ENCODE measurements at regions not wholly inside any gene's neighbourhood (a gene's known extent, or its start where the extent isn't known, plus 50 kb on each side); places are given as distances from the start of the nearest gene placed in this dataset.
"Not testable (repeated sequence)": the region's sequence is repeated elsewhere in the genome, so short reads cannot be mapped to it uniquely, and the experiment has no call there.

DNA sequence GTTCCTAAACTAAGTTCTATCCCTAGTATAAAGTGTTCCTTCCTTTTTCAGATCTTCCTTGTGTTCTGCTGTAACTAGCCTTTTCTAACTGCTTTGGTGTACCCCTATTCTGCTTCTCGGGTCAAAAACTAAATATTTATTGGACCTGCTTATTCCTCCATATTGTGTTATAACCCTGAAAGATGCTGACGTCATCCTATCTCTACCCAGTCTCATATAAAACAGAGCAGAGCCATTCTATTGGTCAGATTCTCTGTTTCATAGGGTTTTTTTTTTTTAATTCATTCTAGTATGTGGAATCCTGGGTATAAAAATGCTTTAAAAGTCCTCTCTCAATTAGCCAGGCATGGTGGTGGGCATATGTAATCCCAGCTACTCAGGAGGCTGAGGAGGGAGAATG, 349.7 kb downstream of the ACTRT1 start:
- Histone ChIP-seq H3K4ac (ENCODE audit: low read depth, low read length) (no peak overlapping the region), H2BK120ac (ENCODE audit: low read depth, low read length, poor library complexity, severe bottlenecking) (no peak overlapping the region), H3K9ac (ENCODE audit: extremely low read depth, insufficient read length, low read length) (no peak overlapping the region), H2BK5ac (ENCODE audit: insufficient read length, low read length) (no peak overlapping the region), H3K23me2 (ENCODE audit: insufficient read length, low read depth, low read length, poor library complexity, severe bottlenecking) (no peaks in the 10 kb centered on the region), H3K9me3 (ENCODE audit: control insufficient read depth, low read depth, low read length) (no peaks in the 10 kb centered on the region), H2BK20ac (ENCODE audit: low read depth, low read length, poor library complexity, severe bottlenecking) (no peak overlapping the region), H3K14ac (ENCODE audit: insufficient read depth, low read length) (no peak overlapping the region), H3K27me3 (ENCODE audit: insufficient read depth, low read length) (no peaks in the 10 kb centered on the region), H3K23ac (ENCODE audit: insufficient read length, low read depth, low read length) (no peak overlapping the region), H3K79me2 (ENCODE audit: insufficient read depth, low read length) (no peaks in the 10 kb centered on the region), H3T11ph (ENCODE audit: low read length) (no peak overlapping the region), H3K79me1 (ENCODE audit: insufficient read depth, low read depth, low read length, poor library complexity, severe bottlenecking) (no peaks in the 10 kb centered on the region), H2BK15ac (ENCODE audit: low read depth, low read length) (no peak overlapping the region), H3K4me1 (ENCODE audit: insufficient read depth, low read length) (no peaks in the 10 kb centered on the region), H4K20me1 (ENCODE audit: control insufficient read depth, insufficient read depth, insufficient read length) (no peaks in the 10 kb centered on the region), H3K18ac (ENCODE audit: insufficient read length, low read depth, low read length) (no peak overlapping the region), H3K27ac (ENCODE audit: insufficient read length, low read depth, low read length) (no peak overlapping the region), H3K56ac (ENCODE audit: insufficient read length, low read depth, low read length) (no peak overlapping the region), H4K5ac (ENCODE audit: insufficient read length, low read depth, low read length) (no peak overlapping the region), H3K4me2 (ENCODE audit: insufficient read depth, insufficient read length, low read length) (no peak overlapping the region), H2BK12ac (ENCODE audit: insufficient read length, low read depth, low read length) (no peak overlapping the region), H2AFZ (ENCODE audit: low read length) (no peak overlapping the region), H4K91ac (ENCODE audit: insufficient read length, low read depth, low read length) (no peak overlapping the region), H2AK5ac (ENCODE audit: insufficient read length, low read length) (no peak overlapping the region), H4K8ac (replicated peaks; ENCODE audit: insufficient read length, low read depth, low read length) (no peak overlapping the region)
- H3K9me3 Mint-ChIP-seq = peaks cover 6 to 39% of the 10 kb centered on the region in 2 experiments
- TF ChIP-seq, protein P1, sequence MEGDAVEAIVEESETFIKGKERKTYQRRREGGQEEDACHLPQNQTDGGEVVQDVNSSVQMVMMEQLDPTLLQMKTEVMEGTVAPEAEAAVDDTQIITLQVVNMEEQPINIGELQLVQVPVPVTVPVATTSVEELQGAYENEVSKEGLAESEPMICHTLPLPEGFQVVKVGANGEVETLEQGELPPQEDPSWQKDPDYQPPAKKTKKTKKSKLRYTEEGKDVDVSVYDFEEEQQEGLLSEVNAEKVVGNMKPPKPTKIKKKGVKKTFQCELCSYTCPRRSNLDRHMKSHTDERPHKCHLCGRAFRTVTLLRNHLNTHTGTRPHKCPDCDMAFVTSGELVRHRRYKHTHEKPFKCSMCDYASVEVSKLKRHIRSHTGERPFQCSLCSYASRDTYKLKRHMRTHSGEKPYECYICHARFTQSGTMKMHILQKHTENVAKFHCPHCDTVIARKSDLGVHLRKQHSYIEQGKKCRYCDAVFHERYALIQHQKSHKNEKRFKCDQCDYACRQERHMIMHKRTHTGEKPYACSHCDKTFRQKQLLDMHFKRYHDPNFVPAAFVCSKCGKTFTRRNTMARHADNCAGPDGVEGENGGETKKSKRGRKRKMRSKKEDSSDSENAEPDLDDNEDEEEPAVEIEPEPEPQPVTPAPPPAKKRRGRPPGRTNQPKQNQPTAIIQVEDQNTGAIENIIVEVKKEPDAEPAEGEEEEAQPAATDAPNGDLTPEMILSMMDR (conservative IDR thresholded peaks at IDR 0.05) = no peak
- DNase-seq = no peak
- WGBS (ENCODE audit: extremely low coverage, insufficient read length, low lambda C conversion rate) = no CpG with 5 or more reads among the region's 2 CpGs
- no peaks in the 10 kb centered on the region for H3K27me3 Mint-ChIP-seq (ENCODE audit: low read depth)
- H3K36me3 Mint-ChIP-seq (ENCODE audit: insufficient read depth in 1 of 3, low read depth in 3 of 3) = peaks cover 0 to 4% (median 3%) of the 10 kb centered on the region in 3 experiments; a peak in 3 of 7 replicates
- H3K4me1 Mint-ChIP-seq = no peaks in the 10 kb centered on the region
- no peak overlapping the region for H3K4me3 Mint-ChIP-seq
- no peak overlapping the region for H3K27ac Mint-ChIP-seq

DNA sequence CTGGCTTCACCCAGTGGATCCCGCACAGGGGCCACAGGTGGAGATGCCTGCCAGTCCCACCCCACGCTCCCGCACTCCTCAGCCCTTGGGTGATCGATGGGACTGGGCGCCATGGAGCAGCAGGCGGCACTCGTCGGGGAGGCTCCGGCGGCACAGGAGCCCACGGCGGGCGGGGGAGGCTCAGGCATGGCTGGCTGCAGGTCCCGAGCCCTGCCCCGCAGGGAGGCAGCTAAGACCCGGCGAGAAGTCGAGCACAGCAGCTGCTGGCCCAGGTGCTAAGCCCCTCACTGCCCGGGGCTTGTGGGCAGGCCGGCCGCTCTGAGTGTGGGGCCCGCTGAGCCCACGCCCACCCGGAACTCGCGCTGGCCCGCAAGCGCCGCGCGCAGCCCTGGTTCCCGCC, 389.3 kb downstream of the ACTRT1 start:
- not testable (repeated sequence) for H2AFZ ChIP-seq (ENCODE audit: low read length); H3K4me2 ChIP-seq (ENCODE audit: insufficient read depth, insufficient read length, low read length); H3K23me2 ChIP-seq (ENCODE audit: insufficient read length, low read depth, low read length, poor library complexity, severe bottlenecking); H2BK120ac ChIP-seq (ENCODE audit: low read depth, low read length, poor library complexity, severe bottlenecking); H3K79me1 ChIP-seq (ENCODE audit: insufficient read depth, low read depth, low read length, poor library complexity, severe bottlenecking); H3K27ac ChIP-seq (ENCODE audit: insufficient read length, low read depth, low read length); H3K14ac ChIP-seq (ENCODE audit: insufficient read depth, low read length); H3K4ac ChIP-seq (ENCODE audit: low read depth, low read length); H4K8ac ChIP-seq (replicated peaks; ENCODE audit: insufficient read length, low read depth, low read length); H2BK20ac ChIP-seq (ENCODE audit: low read depth, low read length, poor library complexity, severe bottlenecking); H3K18ac ChIP-seq (ENCODE audit: insufficient read length, low read depth, low read length); H2AK5ac ChIP-seq (ENCODE audit: insufficient read length, low read length); H2BK15ac ChIP-seq (ENCODE audit: low read depth, low read length); H3K9ac ChIP-seq (ENCODE audit: extremely low read depth, insufficient read length, low read length); H3K9me3 ChIP-seq (ENCODE audit: control insufficient read depth, low read depth, low read length); H4K5ac ChIP-seq (ENCODE audit: insufficient read length, low read depth, low read length); H2BK12ac ChIP-seq (ENCODE audit: insufficient read length, low read depth, low read length); H3K4me3 Mint-ChIP-seq; H3T11ph ChIP-seq (ENCODE audit: low read length); H3K56ac ChIP-seq (ENCODE audit: insufficient read length, low read depth, low read length); DNase-seq; H4K91ac ChIP-seq (ENCODE audit: insufficient read length, low read depth, low read length); H3K27ac Mint-ChIP-seq; H3K4me1 Mint-ChIP-seq; H3K27me3 Mint-ChIP-seq (ENCODE audit: low read depth); H3K23ac ChIP-seq (ENCODE audit: insufficient read length, low read depth, low read length); H2BK5ac ChIP-seq (ENCODE audit: insufficient read length, low read length); H3K79me2 ChIP-seq (ENCODE audit: insufficient read depth, low read length); H3K4me1 ChIP-seq (ENCODE audit: insufficient read depth, low read length); H3K27me3 ChIP-seq (ENCODE audit: insufficient read depth, low read length); H3K36me3 Mint-ChIP-seq (ENCODE audit: insufficient read depth in 1 of 3, low read depth in 3 of 3); H4K20me1 ChIP-seq (ENCODE audit: control insufficient read depth, insufficient read depth, insufficient read length)
- H3K9me3 Mint-ChIP-seq = peaks cover 29 to 72% of the 10 kb centered on the region in 2 experiments
- no CpG with 5 or more reads among the region's 32 CpGs for WGBS (ENCODE audit: extremely low coverage, insufficient read length, low lambda C conversion rate)
